ENCODE measurements at regions not wholly inside any gene's neighbourhood (a gene's known extent, or its start where the extent isn't known, plus 50 kb on each side); places are given as distances from the start of the nearest gene placed in this dataset.

DNA sequence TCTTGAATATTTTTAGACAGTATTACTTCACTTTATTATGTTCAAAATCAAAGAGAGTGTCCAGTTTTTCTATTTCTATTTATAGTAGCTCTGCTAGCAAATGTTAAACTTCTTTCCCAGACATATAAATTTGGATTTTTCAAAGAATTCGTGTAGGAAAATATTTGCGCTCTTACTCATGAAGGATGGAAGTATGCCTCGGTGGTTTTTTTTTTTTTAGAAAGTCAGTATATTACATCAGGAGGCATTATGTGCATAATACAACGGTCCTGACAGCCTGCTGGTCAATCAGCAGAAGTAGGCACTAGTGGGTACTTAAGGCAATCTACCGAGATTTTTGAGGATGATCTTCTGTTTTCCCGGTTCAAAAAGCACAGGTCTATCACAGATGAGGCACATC, 249.3 kb downstream of the TBX18 start:
- WGBS: 84% methylated on average over 6 of the region's 6 CpGs

DNA sequence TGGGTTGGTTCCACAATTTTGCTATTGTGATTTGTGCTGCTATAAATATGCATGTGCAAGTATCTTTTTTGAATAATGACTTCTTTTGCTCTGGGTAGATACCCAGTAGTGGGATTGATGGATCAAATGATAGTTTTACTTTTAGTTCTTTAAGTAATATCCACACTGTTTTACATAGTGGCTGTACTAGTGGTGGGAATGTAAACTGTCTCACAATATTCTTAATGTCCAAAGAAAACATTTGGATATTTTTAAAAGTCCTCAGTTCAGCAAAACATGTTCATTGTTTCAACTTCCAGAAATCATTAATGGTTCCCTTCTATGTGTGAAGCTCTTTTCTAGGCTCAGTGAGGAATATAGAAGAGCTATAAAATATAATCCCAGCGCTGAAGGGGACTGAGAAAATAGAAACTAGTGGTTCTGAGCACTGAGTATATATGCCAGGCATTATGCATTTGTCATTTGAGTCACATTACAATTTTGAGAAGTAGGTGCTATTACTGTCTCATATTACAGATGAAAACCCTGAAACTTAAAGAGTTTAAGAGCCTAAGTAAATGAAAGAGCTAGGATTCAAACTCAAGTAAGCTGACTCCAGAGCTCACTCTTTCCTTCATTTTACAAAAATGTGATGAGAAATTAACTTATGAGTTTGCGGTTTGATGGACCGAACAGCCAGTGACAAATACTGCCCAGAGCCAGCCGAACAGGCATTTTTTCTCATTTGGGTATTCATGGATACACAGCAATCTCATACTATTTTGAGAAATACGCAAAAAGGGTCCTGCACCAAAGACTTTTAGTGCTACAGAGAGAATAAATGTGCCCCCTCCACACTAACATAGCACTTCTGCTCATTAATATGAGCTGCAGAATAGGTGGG, 250.1 kb downstream of the TBX18 start:
- DNase-seq (ENCODE audit: low spot score): no peak
- Histone ChIP-seq H3K9ac (ENCODE audit: low read depth in 1 of 2, low read length in 2 of 2) (no peak overlapping the region), H3K36me3 (ENCODE audit: control insufficient read depth in 4 of 4, insufficient read depth in 3 of 4, low read depth in 1 of 4, low read length in 3 of 4) (no peaks in the 10 kb centered on the region), H3K27me3 (ENCODE audit: control insufficient read depth in 4 of 4, insufficient read depth in 4 of 4, low read length in 3 of 4) (no peaks in the 10 kb centered on the region), H3K4me3 (ENCODE audit: low read depth in 1 of 3, low read length in 3 of 3) (no peak overlapping the region), H3K9me3 (ENCODE audit: control insufficient read depth in 4 of 4, low read length in 3 of 4) (no peaks in the 10 kb centered on the region), H3K27ac (ENCODE audit: low read depth in 1 of 2, low read length in 2 of 2) (no peak overlapping the region), H3K4me1 (ENCODE audit: control insufficient read depth in 4 of 4, insufficient read depth in 4 of 4, low read length in 3 of 4) (no peaks in the 10 kb centered on the region)
- TF ChIP-seq, protein P1, sequence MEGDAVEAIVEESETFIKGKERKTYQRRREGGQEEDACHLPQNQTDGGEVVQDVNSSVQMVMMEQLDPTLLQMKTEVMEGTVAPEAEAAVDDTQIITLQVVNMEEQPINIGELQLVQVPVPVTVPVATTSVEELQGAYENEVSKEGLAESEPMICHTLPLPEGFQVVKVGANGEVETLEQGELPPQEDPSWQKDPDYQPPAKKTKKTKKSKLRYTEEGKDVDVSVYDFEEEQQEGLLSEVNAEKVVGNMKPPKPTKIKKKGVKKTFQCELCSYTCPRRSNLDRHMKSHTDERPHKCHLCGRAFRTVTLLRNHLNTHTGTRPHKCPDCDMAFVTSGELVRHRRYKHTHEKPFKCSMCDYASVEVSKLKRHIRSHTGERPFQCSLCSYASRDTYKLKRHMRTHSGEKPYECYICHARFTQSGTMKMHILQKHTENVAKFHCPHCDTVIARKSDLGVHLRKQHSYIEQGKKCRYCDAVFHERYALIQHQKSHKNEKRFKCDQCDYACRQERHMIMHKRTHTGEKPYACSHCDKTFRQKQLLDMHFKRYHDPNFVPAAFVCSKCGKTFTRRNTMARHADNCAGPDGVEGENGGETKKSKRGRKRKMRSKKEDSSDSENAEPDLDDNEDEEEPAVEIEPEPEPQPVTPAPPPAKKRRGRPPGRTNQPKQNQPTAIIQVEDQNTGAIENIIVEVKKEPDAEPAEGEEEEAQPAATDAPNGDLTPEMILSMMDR (IDR thresholded peaks at IDR 0.05; ENCODE audit: low read depth, low read length, missing input control): no peak
- TF ChIP-seq HNF4A (conservative IDR thresholded peaks at IDR 0.05) (no peak), SP1 (IDR thresholded peaks at IDR 0.05) (no peak), EGR1 (IDR thresholded peaks at IDR 0.05; ENCODE audit: low read depth in 2 of 2) (no peak), YY1 (IDR thresholded peaks at IDR 0.05) (no peak), HNF4G (IDR thresholded peaks at IDR 0.05) (no peak), FOXA1 (IDR thresholded peaks at IDR 0.05) (no peak), RAD21 (IDR thresholded peaks at IDR 0.05) (no peak), JUND (IDR thresholded peaks at IDR 0.05) (no peak), RXRA (IDR thresholded peaks at IDR 0.05) (no peak), GABPA (IDR thresholded peaks at IDR 0.05 in 1 of 2, conservative IDR thresholded peaks at IDR 0.05 in 1 of 2) (no peak)
- TF ChIP-seq, protein P2, sequence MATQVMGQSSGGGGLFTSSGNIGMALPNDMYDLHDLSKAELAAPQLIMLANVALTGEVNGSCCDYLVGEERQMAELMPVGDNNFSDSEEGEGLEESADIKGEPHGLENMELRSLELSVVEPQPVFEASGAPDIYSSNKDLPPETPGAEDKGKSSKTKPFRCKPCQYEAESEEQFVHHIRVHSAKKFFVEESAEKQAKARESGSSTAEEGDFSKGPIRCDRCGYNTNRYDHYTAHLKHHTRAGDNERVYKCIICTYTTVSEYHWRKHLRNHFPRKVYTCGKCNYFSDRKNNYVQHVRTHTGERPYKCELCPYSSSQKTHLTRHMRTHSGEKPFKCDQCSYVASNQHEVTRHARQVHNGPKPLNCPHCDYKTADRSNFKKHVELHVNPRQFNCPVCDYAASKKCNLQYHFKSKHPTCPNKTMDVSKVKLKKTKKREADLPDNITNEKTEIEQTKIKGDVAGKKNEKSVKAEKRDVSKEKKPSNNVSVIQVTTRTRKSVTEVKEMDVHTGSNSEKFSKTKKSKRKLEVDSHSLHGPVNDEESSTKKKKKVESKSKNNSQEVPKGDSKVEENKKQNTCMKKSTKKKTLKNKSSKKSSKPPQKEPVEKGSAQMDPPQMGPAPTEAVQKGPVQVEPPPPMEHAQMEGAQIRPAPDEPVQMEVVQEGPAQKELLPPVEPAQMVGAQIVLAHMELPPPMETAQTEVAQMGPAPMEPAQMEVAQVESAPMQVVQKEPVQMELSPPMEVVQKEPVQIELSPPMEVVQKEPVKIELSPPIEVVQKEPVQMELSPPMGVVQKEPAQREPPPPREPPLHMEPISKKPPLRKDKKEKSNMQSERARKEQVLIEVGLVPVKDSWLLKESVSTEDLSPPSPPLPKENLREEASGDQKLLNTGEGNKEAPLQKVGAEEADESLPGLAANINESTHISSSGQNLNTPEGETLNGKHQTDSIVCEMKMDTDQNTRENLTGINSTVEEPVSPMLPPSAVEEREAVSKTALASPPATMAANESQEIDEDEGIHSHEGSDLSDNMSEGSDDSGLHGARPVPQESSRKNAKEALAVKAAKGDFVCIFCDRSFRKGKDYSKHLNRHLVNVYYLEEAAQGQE (IDR thresholded peaks at IDR 0.05): no peak
- TF ChIP-seq, protein P3, sequence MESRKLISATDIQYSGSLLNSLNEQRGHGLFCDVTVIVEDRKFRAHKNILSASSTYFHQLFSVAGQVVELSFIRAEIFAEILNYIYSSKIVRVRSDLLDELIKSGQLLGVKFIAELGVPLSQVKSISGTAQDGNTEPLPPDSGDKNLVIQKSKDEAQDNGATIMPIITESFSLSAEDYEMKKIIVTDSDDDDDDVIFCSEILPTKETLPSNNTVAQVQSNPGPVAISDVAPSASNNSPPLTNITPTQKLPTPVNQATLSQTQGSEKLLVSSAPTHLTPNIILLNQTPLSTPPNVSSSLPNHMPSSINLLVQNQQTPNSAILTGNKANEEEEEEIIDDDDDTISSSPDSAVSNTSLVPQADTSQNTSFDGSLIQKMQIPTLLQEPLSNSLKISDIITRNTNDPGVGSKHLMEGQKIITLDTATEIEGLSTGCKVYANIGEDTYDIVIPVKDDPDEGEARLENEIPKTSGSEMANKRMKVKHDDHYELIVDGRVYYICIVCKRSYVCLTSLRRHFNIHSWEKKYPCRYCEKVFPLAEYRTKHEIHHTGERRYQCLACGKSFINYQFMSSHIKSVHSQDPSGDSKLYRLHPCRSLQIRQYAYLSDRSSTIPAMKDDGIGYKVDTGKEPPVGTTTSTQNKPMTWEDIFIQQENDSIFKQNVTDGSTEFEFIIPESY (IDR thresholded peaks at IDR 0.05): no peak
- TF ChIP-seq, protein P4, sequence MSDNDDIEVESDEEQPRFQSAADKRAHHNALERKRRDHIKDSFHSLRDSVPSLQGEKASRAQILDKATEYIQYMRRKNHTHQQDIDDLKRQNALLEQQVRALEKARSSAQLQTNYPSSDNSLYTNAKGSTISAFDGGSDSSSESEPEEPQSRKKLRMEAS (IDR thresholded peaks at IDR 0.05): no peak
- TF ChIP-seq, protein P5, sequence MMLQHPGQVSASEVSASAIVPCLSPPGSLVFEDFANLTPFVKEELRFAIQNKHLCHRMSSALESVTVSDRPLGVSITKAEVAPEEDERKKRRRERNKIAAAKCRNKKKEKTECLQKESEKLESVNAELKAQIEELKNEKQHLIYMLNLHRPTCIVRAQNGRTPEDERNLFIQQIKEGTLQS (IDR thresholded peaks at IDR 0.05): no peak
- 87% methylated on average over 5 of the region's 5 CpGs for WGBS

More for the DNA sequence above, 249.3 kb downstream of the TBX18 start:
- no peak for DNase-seq (ENCODE audit: low spot score)
- Histone ChIP-seq H3K27ac (ENCODE audit: low read depth in 1 of 2, low read length in 2 of 2) (no peak overlapping the region), H3K9ac (ENCODE audit: low read depth in 1 of 2, low read length in 2 of 2) (no peak overlapping the region), H3K27me3 (ENCODE audit: control insufficient read depth in 4 of 4, insufficient read depth in 4 of 4, low read length in 3 of 4) (no peaks in the 10 kb centered on the region), H3K9me3 (ENCODE audit: control insufficient read depth in 4 of 4, low read length in 3 of 4) (no peaks in the 10 kb centered on the region), H3K4me1 (ENCODE audit: control insufficient read depth in 4 of 4, insufficient read depth in 4 of 4, low read length in 3 of 4) (no peaks in the 10 kb centered on the region), H3K36me3 (ENCODE audit: control insufficient read depth in 4 of 4, insufficient read depth in 3 of 4, low read depth in 1 of 4, low read length in 3 of 4) (no peaks in the 10 kb centered on the region), H3K4me3 (ENCODE audit: low read depth in 1 of 3, low read length in 3 of 3) (no peak overlapping the region)
- no peak for TF ChIP-seq FOXA1 (IDR thresholded peaks at IDR 0.05)
- TF ChIP-seq HNF4G (IDR thresholded peaks at IDR 0.05): no peak
- TF ChIP-seq EGR1 (IDR thresholded peaks at IDR 0.05; ENCODE audit: low read depth in 2 of 2): no peak
- TF ChIP-seq NR2F2 (IDR thresholded peaks at IDR 0.05): no peak
- TF ChIP-seq RAD21 (IDR thresholded peaks at IDR 0.05): no peak
- no peak for TF ChIP-seq SP1 (IDR thresholded peaks at IDR 0.05)

Measured in liver (tissue), 8 donors.